Stimulated activated effector memory CD8-positive, alpha-beta T cell treated with anti-CD3 and anti-CD28 coated beads, Interleukin-12 subunit alpha, Interleukin-12 subunit beta, amount 100 ng/mL, for 72 hours (primary cell): ENCODE measurements at regions not wholly inside any gene's neighbourhood (a gene's known extent, or its start where the extent isn't known, plus 50 kb on each side); places are given as distances from the start of the nearest gene placed in this dataset.
"Not testable (repeated sequence)": the region's sequence is repeated elsewhere in the genome, so short reads cannot be mapped to it uniquely, and the experiment has no call there.

Experiments
- ATAC-seq: fragments of 150-1000 bp; cut with Tn5 transposase; 2 replicates; pipeline ENCODE4 v1.10.0; 2021
- DNase-seq, 2 donors: peaks; one replicate each; pipeline ENCODE4 v3.0.0; 2021 to 2022; ENCODE audit warnings: low spot score in 2 of 2
- H3K27ac Mint-ChIP-seq: one replicate; pipeline ENCODE4 v1.8.0; 2022; ENCODE audit warnings: mild to moderate bottlenecking, mixed read lengths
- H3K36me3 Mint-ChIP-seq: one replicate; pipeline ENCODE4 v1.8.0; 2022; ENCODE audit warnings: mild to moderate bottlenecking, mixed read lengths
- H3K4me1 Mint-ChIP-seq: one replicate; pipeline ENCODE4 v1.8.0; 2022; ENCODE audit warnings: mixed read lengths
- H3K4me3 Mint-ChIP-seq: one replicate; pipeline ENCODE4 v1.8.0; 2022; ENCODE audit warnings: mild to moderate bottlenecking, mixed read lengths
- H3K9me3 Mint-ChIP-seq: one replicate; pipeline ENCODE4 v1.8.0; 2022; ENCODE audit warnings: mixed read lengths

DNA sequence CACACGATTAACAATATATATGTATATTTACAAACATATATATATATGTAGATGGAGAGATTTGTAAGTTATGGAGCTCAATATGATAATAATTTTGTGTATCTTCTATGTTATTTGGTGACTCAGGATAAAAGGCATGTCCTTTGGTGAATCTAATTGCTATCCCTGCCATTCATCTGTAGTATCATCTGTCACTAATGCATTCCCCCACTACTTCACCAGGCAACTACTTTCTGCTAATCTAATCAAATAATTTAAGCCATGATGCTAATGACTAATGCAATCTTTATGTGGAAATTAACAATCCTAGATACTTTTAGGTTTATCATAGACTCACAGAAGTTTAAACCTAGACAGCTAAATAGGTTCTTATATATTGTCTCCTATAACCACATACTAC lies 1074.5 kb downstream of the PLA2G4A start:
- no peak for ATAC-seq
- Mint-ChIP-seq H3K9me3 (peaks cover 10% of the 10 kb centered on the region), H3K27ac (no peak overlapping the region), H3K4me1 (no peaks in the 10 kb centered on the region), H3K36me3 (no peaks in the 10 kb centered on the region), H3K4me3 (no peak overlapping the region)
- no peak for DNase-seq

DNA sequence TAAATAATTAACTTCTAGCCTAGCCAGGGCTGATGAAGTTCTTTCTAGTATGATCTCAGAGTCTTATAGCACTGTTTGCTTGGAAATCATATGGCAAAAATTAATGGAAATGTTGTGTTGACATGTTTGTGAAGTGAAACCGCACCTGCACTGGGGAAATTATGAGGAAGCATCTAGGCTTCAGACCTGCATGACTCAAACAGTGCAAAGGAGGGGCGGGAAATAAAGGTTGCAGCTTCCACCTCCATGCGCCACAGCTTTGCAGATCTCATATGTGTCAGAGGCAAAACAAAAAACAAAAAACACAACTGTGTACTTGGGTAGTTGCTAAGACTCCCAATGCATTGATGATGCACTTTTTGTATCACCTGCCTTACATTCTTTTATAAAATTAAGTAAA lies 1080.6 kb downstream of the PLA2G4A start:
- no peaks in the 10 kb centered on the region for H3K4me1 Mint-ChIP-seq
- no peak overlapping the region for H3K4me3 Mint-ChIP-seq
- ATAC-seq (no peak), DNase-seq (no peak)
- H3K27ac Mint-ChIP-seq: no peak overlapping the region
- no peaks in the 10 kb centered on the region for H3K36me3 Mint-ChIP-seq
- peaks cover 22% of the 10 kb centered on the region for H3K9me3 Mint-ChIP-seq

DNA sequence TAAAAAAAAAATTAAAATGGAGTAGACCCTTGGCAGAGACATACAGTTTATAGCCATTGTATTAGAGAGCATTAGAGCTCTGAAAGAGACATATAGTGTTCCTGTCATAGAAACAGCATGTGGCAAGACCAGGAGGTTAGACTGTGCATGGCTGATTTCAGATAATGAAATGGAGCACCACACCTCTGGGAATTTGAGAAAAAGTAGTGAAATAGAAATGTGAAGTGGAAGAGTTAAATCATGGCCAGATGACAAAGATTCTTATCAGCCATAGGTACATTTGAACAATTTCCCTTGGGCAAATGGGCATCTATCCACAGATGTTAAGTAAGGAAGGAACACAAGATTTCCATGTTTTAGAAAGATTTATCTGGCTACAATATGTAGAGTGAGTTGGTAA lies 1083.1 kb downstream of the PLA2G4A start:
- H3K36me3 Mint-ChIP-seq: no peaks in the 10 kb centered on the region
- ATAC-seq (no peak), DNase-seq (no peak)
- no peak overlapping the region for H3K27ac Mint-ChIP-seq
- no peak overlapping the region for H3K4me3 Mint-ChIP-seq
- H3K4me1 Mint-ChIP-seq: no peaks in the 10 kb centered on the region
- H3K9me3 Mint-ChIP-seq: peaks cover 21% of the 10 kb centered on the region

DNA sequence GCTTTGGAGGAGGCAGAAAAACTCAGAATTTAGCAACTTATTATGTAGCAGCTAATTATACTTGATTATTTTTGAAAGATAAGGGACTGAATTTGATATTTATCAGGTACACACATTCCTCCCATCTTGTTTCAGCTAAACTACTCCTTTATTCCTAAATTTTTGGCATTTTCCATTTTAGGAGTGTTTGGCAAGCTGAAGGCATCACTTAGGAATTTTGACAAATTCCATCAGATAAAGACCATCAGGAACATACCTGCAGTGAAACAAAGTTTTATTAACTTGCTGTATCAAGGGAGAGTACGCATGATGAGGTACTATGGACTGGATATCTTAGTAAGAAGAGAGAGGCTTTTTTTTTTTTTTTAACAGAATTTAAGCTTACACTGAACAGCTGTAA lies 1092.2 kb downstream of the PLA2G4A start:
- no peak for ATAC-seq
- Mint-ChIP-seq H3K4me3 (no peak overlapping the region), H3K4me1 (no peaks in the 10 kb centered on the region), H3K36me3 (no peaks in the 10 kb centered on the region), H3K9me3 (peaks cover 14% of the 10 kb centered on the region), H3K27ac (no peak overlapping the region)
- DNase-seq: no peak

DNA sequence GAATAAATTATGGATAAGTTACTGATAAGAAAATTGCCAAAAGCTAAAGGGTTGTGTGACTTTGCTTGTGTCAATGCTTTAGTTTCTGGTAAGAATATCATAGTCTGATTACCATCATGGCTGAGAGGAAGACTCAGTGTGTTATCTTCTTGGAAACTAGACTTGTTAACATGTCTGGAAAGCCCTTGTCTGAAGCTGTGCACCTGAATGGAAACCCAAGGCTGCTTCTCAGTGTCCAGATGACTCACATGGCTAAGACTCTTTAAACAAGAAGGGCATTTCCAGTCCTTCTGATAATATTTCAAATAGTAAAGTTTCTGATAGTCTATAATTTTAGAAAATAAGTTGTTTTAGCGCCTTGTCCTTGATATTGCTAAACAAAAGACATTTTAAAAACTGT lies 1092.7 kb downstream of the PLA2G4A start:
- no peak for DNase-seq
- Mint-ChIP-seq H3K9me3 (peaks cover 14% of the 10 kb centered on the region), H3K4me1 (no peaks in the 10 kb centered on the region), H3K36me3 (no peaks in the 10 kb centered on the region), H3K4me3 (no peak overlapping the region), H3K27ac (no peak overlapping the region)
- ATAC-seq: no peak

DNA sequence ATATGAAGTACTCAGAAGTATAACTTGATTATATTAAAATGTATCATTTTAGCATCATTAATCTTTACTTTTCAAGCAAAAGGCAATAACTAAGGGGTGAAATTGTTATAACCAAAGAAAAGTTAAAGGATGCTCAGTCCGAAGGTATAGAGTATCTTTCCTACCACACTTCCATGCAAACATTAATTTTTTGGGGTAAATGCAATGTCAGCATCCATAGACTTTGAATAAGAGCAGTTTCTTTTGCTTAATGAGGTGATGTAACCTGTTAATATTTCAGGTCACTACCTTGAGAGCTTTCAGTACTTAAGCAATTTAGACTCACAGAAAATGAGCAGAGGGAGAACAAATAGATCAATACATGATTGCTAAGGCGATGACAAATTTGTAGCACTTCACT lies 1093.5 kb downstream of the PLA2G4A start:
- Mint-ChIP-seq H3K27ac (no peak overlapping the region), H3K4me3 (no peak overlapping the region), H3K36me3 (no peaks in the 10 kb centered on the region), H3K9me3 (peaks cover 11% of the 10 kb centered on the region), H3K4me1 (no peaks in the 10 kb centered on the region)
- DNase-seq: no peak
- ATAC-seq: no peak

DNA sequence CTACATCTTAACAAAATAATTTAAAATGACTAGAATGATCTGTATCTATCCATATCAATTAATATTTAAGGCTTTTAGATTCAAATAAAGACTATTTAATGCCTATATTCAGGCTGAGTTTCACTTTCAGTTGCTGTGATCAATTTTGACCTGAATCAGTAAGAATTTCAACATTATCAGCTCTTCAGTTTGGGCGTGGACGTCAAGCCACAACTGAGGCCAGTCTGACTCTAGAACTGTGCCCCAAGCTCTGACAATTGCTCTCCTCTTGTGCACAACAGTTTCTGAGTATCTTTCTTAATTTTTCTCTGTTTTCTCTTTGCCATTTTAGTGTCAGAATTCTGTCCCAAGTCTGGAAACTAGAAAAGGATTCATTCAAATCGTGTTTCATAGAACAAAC lies 1095.5 kb downstream of the PLA2G4A start:
- peaks cover 13% of the 10 kb centered on the region for H3K9me3 Mint-ChIP-seq
- ATAC-seq: no peak
- no peaks in the 10 kb centered on the region for H3K36me3 Mint-ChIP-seq
- no peaks in the 10 kb centered on the region for H3K4me1 Mint-ChIP-seq
- H3K27ac Mint-ChIP-seq: no peak overlapping the region
- no peak for DNase-seq
- no peak overlapping the region for H3K4me3 Mint-ChIP-seq

DNA sequence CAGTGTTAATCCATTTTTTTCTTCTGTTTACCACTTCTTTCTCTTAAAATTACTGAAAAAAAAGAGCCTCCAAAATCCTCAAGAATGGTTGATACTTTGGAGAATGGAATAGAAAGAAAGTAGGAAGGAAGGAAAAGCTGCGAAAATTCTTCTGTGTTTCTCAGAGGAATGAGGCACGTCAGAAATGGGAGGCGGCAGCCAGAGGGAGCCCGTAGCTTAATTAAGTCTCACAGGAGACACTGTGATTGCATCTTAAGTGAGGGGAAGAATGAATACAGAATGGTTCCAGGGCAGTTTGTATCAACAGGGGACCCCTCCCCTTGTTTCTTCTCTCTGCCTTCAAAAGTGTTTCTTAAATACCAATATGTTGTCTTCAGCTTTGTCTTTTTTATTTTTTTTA lies 1099.5 kb downstream of the PLA2G4A start:
- H3K9me3 Mint-ChIP-seq: peaks cover 13% of the 10 kb centered on the region
- H3K4me3 Mint-ChIP-seq: no peak overlapping the region
- DNase-seq (no peak), ATAC-seq (no peak)
- H3K27ac Mint-ChIP-seq: no peak overlapping the region
- no peaks in the 10 kb centered on the region for H3K36me3 Mint-ChIP-seq
- no peaks in the 10 kb centered on the region for H3K4me1 Mint-ChIP-seq

DNA sequence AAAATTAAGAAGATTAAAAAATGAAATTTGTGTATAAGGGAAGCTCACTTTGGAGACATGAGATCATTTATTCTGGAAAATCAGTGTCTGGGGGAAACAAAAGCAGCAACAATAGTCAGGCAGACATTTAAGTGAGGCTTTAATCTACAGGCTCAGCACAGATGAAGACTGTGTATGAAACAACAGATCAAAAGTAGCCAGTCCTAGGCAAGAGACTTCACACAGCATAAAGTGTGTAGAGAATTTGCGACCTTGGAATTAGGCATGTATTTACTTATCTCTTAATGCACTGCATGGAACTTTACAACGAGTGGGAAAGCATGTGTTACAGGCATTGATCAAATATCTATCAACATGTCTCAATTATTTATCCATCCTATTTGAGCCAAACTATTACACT lies 1099.9 kb downstream of the PLA2G4A start:
- Mint-ChIP-seq H3K9me3 (peaks cover 13% of the 10 kb centered on the region), H3K4me1 (no peaks in the 10 kb centered on the region), H3K27ac (no peak overlapping the region), H3K4me3 (no peak overlapping the region), H3K36me3 (no peaks in the 10 kb centered on the region)
- no peak for DNase-seq
- no peak for ATAC-seq

DNA sequence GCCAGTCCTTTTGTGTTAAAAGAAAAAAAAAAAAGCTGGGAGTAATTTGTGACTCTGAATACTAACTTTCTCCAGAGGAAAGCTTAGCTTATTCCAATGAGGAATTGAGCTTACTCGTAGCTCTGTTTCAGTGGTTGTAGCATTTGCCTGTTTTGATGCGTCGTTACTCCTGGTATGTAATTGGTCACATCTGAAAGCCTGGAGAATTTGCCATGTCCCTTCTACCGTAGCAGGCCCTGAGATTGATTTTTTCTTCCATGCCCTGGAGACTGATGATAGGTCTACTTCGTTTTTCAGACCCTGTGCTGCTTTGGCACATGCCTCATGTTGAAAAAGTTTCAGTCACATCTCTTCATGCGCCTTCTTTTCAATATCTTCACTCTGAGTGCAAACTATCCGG lies 1103.0 kb downstream of the PLA2G4A start:
- no peaks in the 10 kb centered on the region for H3K36me3 Mint-ChIP-seq
- no peak overlapping the region for H3K27ac Mint-ChIP-seq
- no peaks in the 10 kb centered on the region for H3K4me1 Mint-ChIP-seq
- no peak overlapping the region for H3K4me3 Mint-ChIP-seq
- H3K9me3 Mint-ChIP-seq: peaks cover 11% of the 10 kb centered on the region
- DNase-seq: no peak
- no peak for ATAC-seq

DNA sequence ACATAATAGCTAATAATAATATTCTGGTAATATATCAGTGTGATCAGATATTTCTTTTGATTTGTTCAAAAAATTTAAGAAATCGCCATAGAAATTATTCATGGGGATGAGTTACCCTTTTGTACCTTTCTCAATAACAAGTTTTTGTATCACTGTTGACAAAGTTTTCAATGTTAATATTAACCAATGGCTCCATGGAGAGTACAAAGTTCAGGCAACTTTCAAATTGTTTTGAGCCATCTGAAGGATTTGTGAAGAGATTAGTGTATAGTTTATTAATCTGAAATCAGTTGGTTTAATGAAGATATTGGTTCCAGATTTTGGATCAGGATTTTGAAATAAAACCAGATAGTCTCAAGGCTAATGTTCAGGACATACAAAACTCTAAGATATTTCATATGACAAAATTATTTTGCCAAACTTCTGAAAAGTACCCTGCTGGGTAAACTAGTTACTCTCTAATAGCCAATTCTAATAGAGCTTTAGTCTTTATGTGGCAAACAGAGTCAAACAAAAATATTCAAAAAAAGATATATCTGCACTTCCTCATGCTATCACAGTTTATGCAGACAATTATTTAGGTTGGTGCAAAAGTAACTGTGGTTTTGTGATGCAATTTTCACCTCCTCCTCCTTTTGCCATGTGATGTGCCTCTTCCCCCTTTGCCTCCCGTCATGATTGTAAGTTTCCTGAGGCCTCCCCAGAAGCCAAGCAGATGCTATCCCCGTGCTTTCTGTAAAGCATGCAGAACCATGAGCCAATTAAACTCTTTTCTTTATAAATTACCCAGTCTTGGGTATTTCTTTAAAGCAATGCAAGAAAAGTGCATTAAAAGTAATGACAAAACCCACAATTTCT lies 1105.0 kb downstream of the PLA2G4A start:
- Mint-ChIP-seq H3K27ac (no peak overlapping the region), H3K36me3 (no peaks in the 10 kb centered on the region), H3K4me1 (no peaks in the 10 kb centered on the region), H3K4me3 (no peak overlapping the region), H3K9me3 (peaks cover 11% of the 10 kb centered on the region)
- no peak for ATAC-seq
- no peak for DNase-seq

DNA sequence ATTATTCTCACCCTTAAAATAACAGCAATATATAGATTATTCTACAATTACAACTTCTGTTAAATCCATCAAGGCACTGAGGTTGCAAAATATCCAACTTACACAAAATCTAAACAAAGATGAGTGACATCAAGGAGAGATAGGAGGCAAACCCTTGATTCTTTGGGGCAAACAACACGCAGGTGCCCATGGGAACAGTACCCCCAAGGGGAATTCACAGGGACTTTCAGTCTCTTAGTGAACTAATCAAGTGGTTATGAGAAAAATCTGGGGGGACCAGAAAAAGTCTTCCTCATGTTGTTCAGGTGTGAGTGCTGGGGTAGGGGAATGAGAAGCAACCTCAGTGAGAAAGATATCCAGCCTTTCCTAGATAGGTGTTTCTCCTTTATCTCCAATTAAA lies 1107.9 kb downstream of the PLA2G4A start:
- no peaks in the 10 kb centered on the region for H3K36me3 Mint-ChIP-seq
- H3K9me3 Mint-ChIP-seq: peaks cover 9% of the 10 kb centered on the region
- ATAC-seq (no peak), DNase-seq (no peak)
- H3K4me1 Mint-ChIP-seq: no peaks in the 10 kb centered on the region
- H3K4me3 Mint-ChIP-seq: no peak overlapping the region
- H3K27ac Mint-ChIP-seq: no peak overlapping the region

DNA sequence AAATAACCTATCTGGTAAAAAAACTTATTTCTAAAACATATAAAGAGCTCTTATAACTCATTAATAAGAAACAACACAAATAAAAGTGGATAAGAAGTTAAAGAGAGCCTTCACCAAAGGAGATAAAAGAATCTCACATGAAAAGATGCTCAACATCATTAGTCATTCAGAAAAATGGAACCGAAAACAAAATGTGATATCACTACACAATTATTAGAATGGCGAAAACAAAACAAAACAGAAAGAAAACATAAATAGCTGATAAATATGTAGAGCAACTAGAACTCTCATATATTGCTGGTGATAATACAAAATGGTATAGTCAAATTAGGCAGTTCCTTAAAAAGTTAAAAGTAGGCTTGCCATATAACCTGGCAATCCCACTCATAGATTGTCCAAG lies 1109.3 kb downstream of the PLA2G4A start:
- no peak for ATAC-seq
- no peak overlapping the region for H3K4me3 Mint-ChIP-seq
- H3K36me3 Mint-ChIP-seq: no peaks in the 10 kb centered on the region
- no peaks in the 10 kb centered on the region for H3K4me1 Mint-ChIP-seq
- no peak for DNase-seq
- peaks cover 10% of the 10 kb centered on the region for H3K9me3 Mint-ChIP-seq
- H3K27ac Mint-ChIP-seq: no peak overlapping the region

DNA sequence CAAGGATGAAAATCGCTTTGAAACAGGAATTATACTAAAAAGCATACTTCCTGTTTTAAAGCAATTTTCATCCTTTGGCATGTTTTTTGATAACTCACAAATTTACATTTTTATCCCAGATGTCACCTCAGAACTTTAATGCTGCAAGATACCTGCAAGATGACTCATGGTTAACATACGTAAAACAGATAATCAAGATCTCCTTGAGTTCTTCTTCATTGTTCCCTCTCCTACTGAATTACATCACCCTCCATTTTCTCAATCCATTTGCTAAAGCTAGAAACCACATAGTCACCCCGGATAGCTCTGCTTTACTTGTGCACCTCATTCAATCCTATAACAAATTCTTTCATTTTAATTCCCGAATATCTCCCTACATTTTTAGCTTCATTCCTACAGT lies 1114.2 kb downstream of the PLA2G4A start:
- Mint-ChIP-seq H3K36me3 (no peaks in the 10 kb centered on the region), H3K9me3 (peaks cover 17% of the 10 kb centered on the region), H3K4me1 (no peaks in the 10 kb centered on the region), H3K4me3 (no peak overlapping the region), H3K27ac (no peak overlapping the region)
- DNase-seq (no peak), ATAC-seq (no peak)

DNA sequence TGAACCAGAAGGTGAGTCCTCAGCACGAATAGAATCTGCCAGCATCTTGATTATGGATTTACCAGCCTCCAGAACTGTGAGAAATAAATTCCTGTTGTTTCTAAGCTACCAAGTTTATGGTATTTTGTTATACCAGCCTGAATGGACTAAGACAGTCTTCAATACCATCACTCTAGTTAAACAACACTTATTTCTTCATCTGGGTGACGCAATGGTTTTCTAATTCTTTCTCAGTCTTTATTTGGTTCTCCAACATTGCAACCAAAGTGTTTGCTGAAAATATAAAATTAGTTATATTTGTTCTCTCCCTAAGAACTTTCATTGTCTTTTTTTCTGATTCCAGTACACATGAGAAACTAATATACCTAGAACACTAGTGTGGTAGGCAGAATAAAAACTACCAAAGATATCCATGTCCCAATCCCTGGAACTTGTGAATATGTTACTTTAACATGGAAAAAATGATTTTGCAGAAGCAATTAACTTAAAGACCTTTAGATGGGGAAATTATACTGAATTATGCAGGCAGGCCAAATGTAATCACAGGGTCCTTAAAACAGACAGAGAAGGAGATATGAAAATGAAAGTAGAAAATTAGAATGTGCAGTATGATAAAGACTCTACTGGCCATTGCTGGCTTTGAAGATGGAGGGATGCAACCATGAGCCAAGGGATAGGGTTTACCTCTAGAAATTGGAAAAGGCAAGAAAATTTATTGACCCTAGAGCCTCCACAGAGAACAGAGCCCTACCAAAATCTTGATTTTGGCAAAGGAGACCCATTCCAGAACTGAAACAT lies 1115.1 kb downstream of the PLA2G4A start:
- no peak overlapping the region for H3K4me3 Mint-ChIP-seq
- no peak overlapping the region for H3K27ac Mint-ChIP-seq
- DNase-seq (no peak), ATAC-seq (no peak)
- no peaks in the 10 kb centered on the region for H3K4me1 Mint-ChIP-seq
- H3K36me3 Mint-ChIP-seq: no peaks in the 10 kb centered on the region
- peaks cover 17% of the 10 kb centered on the region for H3K9me3 Mint-ChIP-seq

DNA sequence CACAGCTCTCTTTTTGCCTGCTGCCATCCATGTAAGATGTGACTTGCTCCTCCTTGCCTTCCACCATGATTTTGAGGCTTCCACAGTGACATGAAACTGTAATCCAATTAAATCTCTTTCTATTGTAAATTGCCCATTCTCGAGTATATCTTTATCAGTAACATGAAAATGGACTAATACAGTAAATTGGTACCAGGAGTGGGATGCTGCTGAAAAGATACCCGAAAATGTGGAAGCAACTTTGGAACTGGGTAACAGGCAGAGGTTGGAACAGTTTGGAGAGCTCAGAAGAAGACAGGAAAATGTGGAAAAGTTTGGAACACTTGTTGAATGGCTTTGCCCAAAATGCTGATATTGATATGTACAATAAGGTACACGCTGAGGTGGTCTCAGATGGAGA lies 1117.9 kb downstream of the PLA2G4A start:
- not testable (repeated sequence) for DNase-seq, H3K4me1 Mint-ChIP-seq, H3K36me3 Mint-ChIP-seq, ATAC-seq, H3K4me3 Mint-ChIP-seq, H3K27ac Mint-ChIP-seq
- H3K9me3 Mint-ChIP-seq: peaks cover 28% of the 10 kb centered on the region
